ENCODE measurements at regions not wholly inside any gene's neighbourhood (a gene's known extent, or its start where the extent isn't known, plus 50 kb on each side); places are given as distances from the start of the nearest gene placed in this dataset.
A peak's percentile ranks its signal among the peaks of the same experiment; 100 is the strongest.
"Not testable (repeated sequence)": the region's sequence is repeated elsewhere in the genome, so short reads cannot be mapped to it uniquely, and the experiment has no call there.

DNA sequence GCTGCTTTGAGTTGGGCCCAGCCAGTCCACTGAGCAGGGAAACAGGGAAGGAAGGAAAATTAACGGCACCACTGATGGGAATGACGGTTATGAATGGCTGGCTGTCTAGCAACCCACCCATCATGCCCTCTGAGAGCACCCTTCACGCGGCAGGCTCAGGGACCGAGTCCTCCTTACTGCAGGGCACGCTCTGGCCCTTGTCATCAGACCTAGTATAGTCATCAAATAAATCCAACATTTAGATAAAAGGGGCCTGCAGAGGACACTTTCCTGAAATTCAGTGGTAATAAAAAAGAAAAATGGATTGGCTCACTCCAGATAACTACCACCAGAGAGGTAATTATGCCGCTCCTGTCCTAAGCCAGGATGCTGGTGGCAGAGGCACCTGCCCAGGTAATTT, 509.4 kb downstream of the MATN1 start:
- H3K4me3 ChIP-seq (ENCODE audit: low read length): no peak overlapping the region
- no peak overlapping the region for H3K4me2 ChIP-seq (ENCODE audit: low read depth, low read length, poor library complexity, severe bottlenecking)
- H3K9me2 ChIP-seq (replicated peaks; ENCODE audit: insufficient read depth, low read length): no peaks in the 10 kb centered on the region
- H3K9me3 ChIP-seq (ENCODE audit: low read length): no peaks in the 10 kb centered on the region
- no peak overlapping the region for H3K27ac ChIP-seq (ENCODE audit: low read length)
- H4K20me1 ChIP-seq (ENCODE audit: insufficient read depth, low read depth, low read length): no peaks in the 10 kb centered on the region
- H3K9ac ChIP-seq (ENCODE audit: low read length): no peak overlapping the region
- no peaks in the 10 kb centered on the region for H3K36me3 ChIP-seq (ENCODE audit: insufficient read depth, low read length)
- H3K4me1 ChIP-seq (ENCODE audit: low read length): no peaks in the 10 kb centered on the region
- H3K79me2 ChIP-seq (ENCODE audit: low read length): no peaks in the 10 kb centered on the region
- no peak overlapping the region for H2AFZ ChIP-seq (ENCODE audit: low read length)
- H3K27me3 ChIP-seq (ENCODE audit: low read length): no peaks in the 10 kb centered on the region
- DNase-seq: no peak

DNA sequence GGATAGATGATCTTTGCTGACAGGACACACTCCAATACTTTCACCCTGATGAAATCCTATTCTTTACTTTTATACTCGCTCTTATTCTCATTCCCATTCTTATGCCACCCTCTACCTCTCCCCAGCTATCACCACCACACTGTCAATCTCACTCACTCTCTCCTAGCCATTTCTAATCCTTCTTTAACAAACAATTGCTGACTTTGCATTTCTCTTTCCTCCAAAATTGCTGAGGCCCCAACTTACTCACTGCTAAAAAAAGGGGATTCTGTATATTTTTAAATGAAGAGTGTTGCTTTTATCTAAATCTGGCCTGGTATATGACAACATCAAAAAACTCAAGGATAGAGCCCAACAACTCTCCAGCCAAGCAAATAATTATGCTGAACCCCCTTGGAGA, 515.4 kb downstream of the MATN1 start:
- not testable (repeated sequence) for H4K20me1 ChIP-seq (ENCODE audit: insufficient read depth, low read depth, low read length); H3K9me3 ChIP-seq (ENCODE audit: low read length); H3K79me2 ChIP-seq (ENCODE audit: low read length); H3K4me3 ChIP-seq (ENCODE audit: low read length); H2AFZ ChIP-seq (ENCODE audit: low read length); DNase-seq; H3K9ac ChIP-seq (ENCODE audit: low read length); H3K4me1 ChIP-seq (ENCODE audit: low read length); H3K9me2 ChIP-seq (replicated peaks; ENCODE audit: insufficient read depth, low read length); H3K27me3 ChIP-seq (ENCODE audit: low read length); H3K4me2 ChIP-seq (ENCODE audit: low read depth, low read length, poor library complexity, severe bottlenecking); H3K27ac ChIP-seq (ENCODE audit: low read length); H3K36me3 ChIP-seq (ENCODE audit: insufficient read depth, low read length)

DNA sequence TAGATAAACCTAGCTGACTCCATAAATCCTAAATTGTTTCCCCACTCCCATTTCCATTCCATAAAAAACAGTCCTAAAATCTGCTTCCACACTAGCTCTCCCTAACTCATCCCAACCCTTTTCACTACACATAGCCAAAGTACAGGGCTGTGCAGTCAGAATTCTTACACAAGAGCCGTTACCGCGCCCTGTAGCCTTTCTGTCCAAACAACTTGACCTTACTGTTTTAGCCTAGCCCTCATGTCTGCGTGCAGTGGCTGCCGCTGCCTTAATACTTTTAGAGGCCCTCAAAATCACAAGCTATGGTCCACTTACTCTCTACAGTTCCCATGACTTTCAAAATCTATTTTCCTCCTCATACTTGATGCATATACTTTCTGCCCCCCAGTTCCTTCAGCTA, 516.8 kb downstream of the MATN1 start:
- H3K27me3 ChIP-seq (ENCODE audit: low read length); H3K4me3 ChIP-seq (ENCODE audit: low read length); H3K79me2 ChIP-seq (ENCODE audit: low read length); H4K20me1 ChIP-seq (ENCODE audit: insufficient read depth, low read depth, low read length); H3K9me2 ChIP-seq (replicated peaks; ENCODE audit: insufficient read depth, low read length); H3K4me2 ChIP-seq (ENCODE audit: low read depth, low read length, poor library complexity, severe bottlenecking); DNase-seq; H3K27ac ChIP-seq (ENCODE audit: low read length); H3K36me3 ChIP-seq (ENCODE audit: insufficient read depth, low read length); H3K9ac ChIP-seq (ENCODE audit: low read length); H3K9me3 ChIP-seq (ENCODE audit: low read length); H3K4me1 ChIP-seq (ENCODE audit: low read length); H2AFZ ChIP-seq (ENCODE audit: low read length): not testable (repeated sequence)

DNA sequence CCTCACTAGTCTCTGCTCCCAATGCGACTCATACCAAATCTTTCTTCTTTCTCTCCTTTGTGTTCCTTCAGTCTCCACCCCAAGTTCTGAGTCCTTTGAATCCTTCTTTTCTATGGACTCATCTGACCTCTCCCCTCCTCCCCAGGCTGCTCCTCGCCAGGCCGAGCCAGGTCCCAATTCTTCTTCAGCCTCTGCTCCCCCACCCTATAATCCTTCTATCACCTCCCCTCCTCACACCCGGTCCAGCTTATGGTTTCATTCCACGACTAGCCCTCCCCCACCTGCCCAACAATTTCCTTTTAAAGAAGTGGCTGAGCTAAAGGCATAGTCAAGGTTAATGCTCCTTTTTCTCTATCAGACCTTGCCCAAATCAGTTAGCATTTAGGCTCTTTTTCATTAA, 518.5 kb downstream of the MATN1 start:
- not testable (repeated sequence) for H3K4me2 ChIP-seq (ENCODE audit: low read depth, low read length, poor library complexity, severe bottlenecking); H3K9ac ChIP-seq (ENCODE audit: low read length); H3K79me2 ChIP-seq (ENCODE audit: low read length); H3K27me3 ChIP-seq (ENCODE audit: low read length); H3K4me1 ChIP-seq (ENCODE audit: low read length); H3K36me3 ChIP-seq (ENCODE audit: insufficient read depth, low read length); H3K27ac ChIP-seq (ENCODE audit: low read length); H3K9me2 ChIP-seq (replicated peaks; ENCODE audit: insufficient read depth, low read length); DNase-seq; H4K20me1 ChIP-seq (ENCODE audit: insufficient read depth, low read depth, low read length); H3K9me3 ChIP-seq (ENCODE audit: low read length); H2AFZ ChIP-seq (ENCODE audit: low read length); H3K4me3 ChIP-seq (ENCODE audit: low read length)

DNA sequence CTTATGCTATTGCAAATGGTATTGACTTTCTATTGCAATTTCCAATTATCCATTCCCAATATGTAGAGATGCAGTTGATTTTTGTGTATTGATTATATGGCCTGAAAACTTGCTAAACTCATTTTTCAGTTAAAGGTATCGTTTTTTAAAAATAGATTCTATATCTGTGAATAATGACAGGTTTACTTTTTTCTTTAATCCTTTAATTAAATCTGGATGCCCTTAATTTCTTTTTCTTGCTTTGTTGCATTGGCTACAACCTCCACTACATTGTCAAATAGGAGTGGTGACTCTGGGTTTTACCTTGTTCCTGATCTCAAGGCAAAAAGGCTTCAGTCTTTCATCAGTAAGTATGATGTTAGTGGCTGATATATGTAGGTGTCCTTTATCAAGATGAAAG, 522.4 kb downstream of the MATN1 start:
- H3K4me3 ChIP-seq (ENCODE audit: low read length): no peak overlapping the region
- DNase-seq: no peak
- H3K4me2 ChIP-seq (ENCODE audit: low read depth, low read length, poor library complexity, severe bottlenecking): no peak overlapping the region
- H3K9ac ChIP-seq (ENCODE audit: low read length): no peak overlapping the region
- H3K79me2 ChIP-seq (ENCODE audit: low read length): no peaks in the 10 kb centered on the region
- no peaks in the 10 kb centered on the region for H3K9me2 ChIP-seq (replicated peaks; ENCODE audit: insufficient read depth, low read length)
- H3K9me3 ChIP-seq (ENCODE audit: low read length): no peaks in the 10 kb centered on the region
- H3K36me3 ChIP-seq (ENCODE audit: insufficient read depth, low read length): no peaks in the 10 kb centered on the region
- no peak overlapping the region for H2AFZ ChIP-seq (ENCODE audit: low read length)
- H3K27ac ChIP-seq (ENCODE audit: low read length): no peak overlapping the region
- no peaks in the 10 kb centered on the region for H4K20me1 ChIP-seq (ENCODE audit: insufficient read depth, low read depth, low read length)
- no peaks in the 10 kb centered on the region for H3K4me1 ChIP-seq (ENCODE audit: low read length)
- H3K27me3 ChIP-seq (ENCODE audit: low read length): peaks cover 2% of the 10 kb centered on the region; the same call in 1 of the 2 replicates

DNA sequence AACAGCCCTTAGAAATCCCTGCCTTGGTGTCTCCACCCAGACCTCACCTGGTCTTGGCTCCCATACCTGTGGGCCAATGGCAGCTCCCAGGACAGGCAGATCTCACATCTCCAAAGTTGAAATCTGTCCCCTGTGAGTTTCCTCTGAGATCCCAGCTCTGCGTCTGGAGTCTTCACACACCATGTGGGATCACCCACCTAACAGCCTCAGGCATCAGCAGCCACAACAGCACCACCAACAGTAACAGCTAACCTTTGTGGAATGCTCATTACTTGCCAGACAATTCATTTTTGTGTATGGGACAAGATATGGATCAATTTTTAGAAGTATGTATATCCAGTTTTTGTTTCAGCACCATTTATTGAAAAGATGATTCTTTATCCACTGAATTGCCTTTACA, 523.2 kb downstream of the MATN1 start:
- Histone ChIP-seq H2AFZ (ENCODE audit: low read length) (no peak overlapping the region), H3K27me3 (ENCODE audit: low read length) (peaks cover 2% of the 10 kb centered on the region; the same call in 1 of the 2 replicates), H3K9me2 (replicated peaks; ENCODE audit: insufficient read depth, low read length) (no peaks in the 10 kb centered on the region), H3K4me2 (ENCODE audit: low read depth, low read length, poor library complexity, severe bottlenecking) (no peak overlapping the region), H4K20me1 (ENCODE audit: insufficient read depth, low read depth, low read length) (no peaks in the 10 kb centered on the region), H3K9ac (ENCODE audit: low read length) (no peak overlapping the region), H3K79me2 (ENCODE audit: low read length) (no peaks in the 10 kb centered on the region), H3K36me3 (ENCODE audit: insufficient read depth, low read length) (no peaks in the 10 kb centered on the region), H3K4me3 (ENCODE audit: low read length) (no peak overlapping the region), H3K4me1 (ENCODE audit: low read length) (no peaks in the 10 kb centered on the region), H3K27ac (ENCODE audit: low read length) (no peak overlapping the region), H3K9me3 (ENCODE audit: low read length) (no peaks in the 10 kb centered on the region)
- no peak for DNase-seq

DNA sequence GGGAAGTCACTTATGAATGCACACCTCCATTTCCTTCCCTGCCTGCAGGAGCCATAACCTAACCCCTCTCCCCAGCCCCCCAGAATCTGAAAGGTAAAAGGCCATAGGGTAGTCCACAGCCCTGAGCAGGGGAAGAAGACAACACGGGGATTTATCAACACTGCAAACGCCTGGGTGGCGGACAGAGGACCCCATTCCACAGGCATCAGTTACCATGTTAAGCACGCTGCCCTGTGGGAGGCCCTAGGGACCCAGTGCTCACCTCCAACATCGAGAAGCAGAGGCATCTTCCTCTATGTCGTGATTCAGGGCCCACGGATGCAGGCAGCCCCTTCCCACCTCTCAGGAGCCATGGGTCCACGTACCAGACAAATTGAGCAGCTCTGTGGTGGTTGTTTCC, 523.8 kb downstream of the MATN1 start:
- Histone ChIP-seq H3K79me2 (ENCODE audit: low read length) (no peaks in the 10 kb centered on the region), H3K4me1 (ENCODE audit: low read length) (no peaks in the 10 kb centered on the region), H3K36me3 (ENCODE audit: insufficient read depth, low read length) (no peaks in the 10 kb centered on the region), H4K20me1 (ENCODE audit: insufficient read depth, low read depth, low read length) (no peaks in the 10 kb centered on the region), H3K27me3 (ENCODE audit: low read length) (peaks cover 2% of the 10 kb centered on the region; the same call in 1 of the 2 replicates), H3K9ac (ENCODE audit: low read length) (no peak overlapping the region), H3K27ac (ENCODE audit: low read length) (no peak overlapping the region), H3K9me3 (ENCODE audit: low read length) (no peaks in the 10 kb centered on the region), H3K9me2 (replicated peaks; ENCODE audit: insufficient read depth, low read length) (no peaks in the 10 kb centered on the region), H2AFZ (ENCODE audit: low read length) (no peak overlapping the region), H3K4me2 (ENCODE audit: low read depth, low read length, poor library complexity, severe bottlenecking) (no peak overlapping the region), H3K4me3 (ENCODE audit: low read length) (no peak overlapping the region)
- DNase-seq: no peak

DNA sequence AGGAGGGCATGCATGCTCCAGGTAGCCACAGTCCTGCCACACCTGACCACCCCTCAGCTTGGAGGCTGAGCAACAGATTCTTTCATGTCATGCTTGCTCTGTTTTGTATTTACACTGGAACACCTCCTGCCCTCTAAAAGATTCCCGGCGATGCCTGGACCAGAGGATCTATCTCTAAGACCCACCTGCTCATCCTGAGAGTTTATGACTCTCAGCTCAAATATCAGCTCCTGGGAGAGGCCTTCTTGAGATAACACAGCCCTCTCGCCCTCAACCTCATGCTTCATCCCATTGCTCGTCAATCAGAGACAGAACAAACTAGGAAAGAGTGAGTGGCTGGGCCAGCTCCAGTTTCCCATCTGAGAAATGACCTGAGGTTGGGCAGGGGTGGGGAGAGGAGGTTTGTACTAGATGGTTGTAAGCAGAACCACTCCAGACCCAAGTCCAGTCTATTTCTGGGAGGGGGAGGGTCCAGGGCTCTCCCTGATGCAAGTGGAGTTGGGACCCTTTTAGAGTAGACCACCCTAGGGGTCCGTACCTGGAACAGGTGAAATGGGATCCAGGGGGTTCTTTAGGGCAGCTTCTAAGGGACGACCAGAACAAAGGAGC, 524.5 kb downstream of the MATN1 start:
- Histone ChIP-seq H3K79me2 (ENCODE audit: low read length) (no peaks in the 10 kb centered on the region), H4K20me1 (ENCODE audit: insufficient read depth, low read depth, low read length) (no peaks in the 10 kb centered on the region), H3K9ac (ENCODE audit: low read length) (no peak overlapping the region), H3K4me2 (ENCODE audit: low read depth, low read length, poor library complexity, severe bottlenecking) (no peak overlapping the region), H3K27ac (ENCODE audit: low read length) (no peak overlapping the region), H3K27me3 (ENCODE audit: low read length) (peaks cover 2% of the 10 kb centered on the region; the same call in 1 of the 2 replicates), H3K4me3 (ENCODE audit: low read length) (no peak overlapping the region), H3K4me1 (ENCODE audit: low read length) (no peaks in the 10 kb centered on the region), H2AFZ (ENCODE audit: low read length) (no peak overlapping the region), H3K9me2 (replicated peaks; ENCODE audit: insufficient read depth, low read length) (no peaks in the 10 kb centered on the region), H3K36me3 (ENCODE audit: insufficient read depth, low read length) (no peaks in the 10 kb centered on the region), H3K9me3 (ENCODE audit: low read length) (no peaks in the 10 kb centered on the region)
- DNase-seq: peak; percentile 6

DNA sequence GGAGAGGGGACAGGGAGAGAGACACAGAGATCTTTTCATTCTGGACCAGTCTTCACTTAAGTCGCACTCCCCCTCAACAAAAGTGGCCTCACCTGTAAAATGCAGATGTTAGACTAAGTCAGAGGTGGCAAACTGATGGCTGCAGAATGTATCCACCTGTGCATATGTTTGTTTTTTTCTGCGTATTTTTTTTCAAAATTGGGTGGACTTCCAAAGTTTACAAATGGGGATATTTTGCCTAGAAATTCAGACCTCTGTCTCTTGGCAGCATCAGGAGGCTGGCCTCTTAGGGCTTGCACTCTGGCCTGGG, 525.0 kb downstream of the MATN1 start:
- H3K9ac ChIP-seq (ENCODE audit: low read length): no peak overlapping the region
- H3K36me3 ChIP-seq (ENCODE audit: insufficient read depth, low read length): no peaks in the 10 kb centered on the region
- H3K4me1 ChIP-seq (ENCODE audit: low read length): no peaks in the 10 kb centered on the region
- H3K79me2 ChIP-seq (ENCODE audit: low read length): no peaks in the 10 kb centered on the region
- no peak overlapping the region for H2AFZ ChIP-seq (ENCODE audit: low read length)
- no peaks in the 10 kb centered on the region for H3K9me3 ChIP-seq (ENCODE audit: low read length)
- H3K27me3 ChIP-seq (ENCODE audit: low read length): peaks cover 2% of the 10 kb centered on the region; the same call in 1 of the 2 replicates
- no peak overlapping the region for H3K27ac ChIP-seq (ENCODE audit: low read length)
- H3K4me3 ChIP-seq (ENCODE audit: low read length): no peak overlapping the region
- no peaks in the 10 kb centered on the region for H3K9me2 ChIP-seq (replicated peaks; ENCODE audit: insufficient read depth, low read length)
- DNase-seq: peak; percentile 27
- H4K20me1 ChIP-seq (ENCODE audit: insufficient read depth, low read depth, low read length): no peaks in the 10 kb centered on the region
- no peak overlapping the region for H3K4me2 ChIP-seq (ENCODE audit: low read depth, low read length, poor library complexity, severe bottlenecking)
